ENCODE measurements at regions not wholly inside any gene's neighbourhood (a gene's known extent, or its start where the extent isn't known, plus 50 kb on each side); places are given as distances from the start of the nearest gene placed in this dataset.

- Mint-ChIP-seq H3K4me3 (no peak overlapping the region), H3K9me3 (peaks cover 11% of the 10 kb centered on the region), H3K36me3 (ENCODE audit: low read depth) (no peaks in the 10 kb centered on the region), H3K4me1 (no peaks in the 10 kb centered on the region), H3K27ac (no peak overlapping the region), H3K27me3 (no peaks in the 10 kb centered on the region)
- ATAC-seq (replicated peaks): no peak
Observed at GRCh38 chr3:154764856-154765640, 315.1 kb upstream of the MME start.

GRCh38 chr3:154762486-154762885 is 317.6 kb upstream of the MME start:
- H3K4me1 Mint-ChIP-seq: no peaks in the 10 kb centered on the region
- no peak for ATAC-seq (replicated peaks)
- H3K9me3 Mint-ChIP-seq: peaks cover 4% of the 10 kb centered on the region
- H3K27me3 Mint-ChIP-seq: no peaks in the 10 kb centered on the region
- H3K27ac Mint-ChIP-seq: no peak overlapping the region
- no peak overlapping the region for H3K4me3 Mint-ChIP-seq
- no peaks in the 10 kb centered on the region for H3K36me3 Mint-ChIP-seq (ENCODE audit: low read depth)

- H3K4me1 Mint-ChIP-seq: no peaks in the 10 kb centered on the region
- no peak for ATAC-seq (replicated peaks)
- H3K27ac Mint-ChIP-seq: no peak overlapping the region
- H3K4me3 Mint-ChIP-seq: no peak overlapping the region
- H3K9me3 Mint-ChIP-seq: peaks cover 4% of the 10 kb centered on the region
- H3K27me3 Mint-ChIP-seq: no peaks in the 10 kb centered on the region
- H3K36me3 Mint-ChIP-seq (ENCODE audit: low read depth): no peaks in the 10 kb centered on the region
Observed at GRCh38 chr3:154759966-154760365, 320.2 kb upstream of the MME start.

- H3K36me3 Mint-ChIP-seq (ENCODE audit: low read depth): no peaks in the 10 kb centered on the region
- H3K4me3 Mint-ChIP-seq: no peak overlapping the region
- H3K27me3 Mint-ChIP-seq: no peaks in the 10 kb centered on the region
- peaks cover 4% of the 10 kb centered on the region for H3K9me3 Mint-ChIP-seq
- H3K27ac Mint-ChIP-seq: no peak overlapping the region
- no peaks in the 10 kb centered on the region for H3K4me1 Mint-ChIP-seq
- no peak for ATAC-seq (replicated peaks)
Observed at GRCh38 chr3:154758109-154758868, 321.8 kb upstream of the MME start.

GRCh38 chr3:154753101-154753500 is 323.1 kb upstream of the GPR149 start:
- H3K27me3 Mint-ChIP-seq: no peaks in the 10 kb centered on the region
- ATAC-seq (replicated peaks): no peak
- no peak overlapping the region for H3K27ac Mint-ChIP-seq
- H3K4me3 Mint-ChIP-seq: no peak overlapping the region
- no peaks in the 10 kb centered on the region for H3K36me3 Mint-ChIP-seq (ENCODE audit: low read depth)
- peaks cover 11% of the 10 kb centered on the region for H3K9me3 Mint-ChIP-seq
- no peaks in the 10 kb centered on the region for H3K4me1 Mint-ChIP-seq

GRCh38 chr3:154749514-154749913 is 319.5 kb upstream of the GPR149 start:
- Mint-ChIP-seq H3K4me3 (no peak overlapping the region), H3K27me3 (no peaks in the 10 kb centered on the region), H3K27ac (no peak overlapping the region), H3K36me3 (ENCODE audit: low read depth) (no peaks in the 10 kb centered on the region), H3K4me1 (no peaks in the 10 kb centered on the region), H3K9me3 (peaks cover 6% of the 10 kb centered on the region)
- no peak for ATAC-seq (replicated peaks)

GRCh38 chr3:154745929-154746328 is 315.9 kb upstream of the GPR149 start:
- no peaks in the 10 kb centered on the region for H3K36me3 Mint-ChIP-seq (ENCODE audit: low read depth)
- H3K27me3 Mint-ChIP-seq: no peaks in the 10 kb centered on the region
- peaks cover 12% of the 10 kb centered on the region for H3K9me3 Mint-ChIP-seq
- no peaks in the 10 kb centered on the region for H3K4me1 Mint-ChIP-seq
- no peak overlapping the region for H3K4me3 Mint-ChIP-seq
- no peak for ATAC-seq (replicated peaks)
- no peak overlapping the region for H3K27ac Mint-ChIP-seq

GRCh38 chr3:154745122-154745521 is 315.1 kb upstream of the GPR149 start:
- no peaks in the 10 kb centered on the region for H3K4me1 Mint-ChIP-seq
- H3K4me3 Mint-ChIP-seq: no peak overlapping the region
- no peak for ATAC-seq (replicated peaks)
- H3K27me3 Mint-ChIP-seq: no peaks in the 10 kb centered on the region
- H3K9me3 Mint-ChIP-seq: peaks cover 13% of the 10 kb centered on the region
- H3K27ac Mint-ChIP-seq: no peak overlapping the region
- H3K36me3 Mint-ChIP-seq (ENCODE audit: low read depth): no peaks in the 10 kb centered on the region

- H3K9me3 Mint-ChIP-seq: peaks cover 13% of the 10 kb centered on the region
- H3K27ac Mint-ChIP-seq: no peak overlapping the region
- H3K4me1 Mint-ChIP-seq: no peaks in the 10 kb centered on the region
- no peak overlapping the region for H3K4me3 Mint-ChIP-seq
- no peak for ATAC-seq (replicated peaks)
- no peaks in the 10 kb centered on the region for H3K36me3 Mint-ChIP-seq (ENCODE audit: low read depth)
- H3K27me3 Mint-ChIP-seq: no peaks in the 10 kb centered on the region
Observed at GRCh38 chr3:154743418-154743817, 313.4 kb upstream of the GPR149 start.

GRCh38 chr3:154734468-154734867 is 304.5 kb upstream of the GPR149 start:
- H3K27ac Mint-ChIP-seq: no peak overlapping the region
- H3K27me3 Mint-ChIP-seq: no peaks in the 10 kb centered on the region
- H3K36me3 Mint-ChIP-seq (ENCODE audit: low read depth): no peaks in the 10 kb centered on the region
- H3K4me1 Mint-ChIP-seq: no peaks in the 10 kb centered on the region
- H3K4me3 Mint-ChIP-seq: no peak overlapping the region
- ATAC-seq (replicated peaks): no peak
- peaks cover 14% of the 10 kb centered on the region for H3K9me3 Mint-ChIP-seq

GRCh38 chr3:154730186-154730585 is 300.2 kb upstream of the GPR149 start:
- Mint-ChIP-seq H3K27me3 (no peaks in the 10 kb centered on the region), H3K4me3 (no peak overlapping the region), H3K36me3 (ENCODE audit: low read depth) (no peaks in the 10 kb centered on the region), H3K27ac (no peak overlapping the region), H3K9me3 (peaks cover 14% of the 10 kb centered on the region), H3K4me1 (no peaks in the 10 kb centered on the region)
- no peak for ATAC-seq (replicated peaks)

- no peaks in the 10 kb centered on the region for H3K4me1 Mint-ChIP-seq
- ATAC-seq (replicated peaks): no peak
- H3K9me3 Mint-ChIP-seq: peaks cover 14% of the 10 kb centered on the region
- H3K4me3 Mint-ChIP-seq: no peak overlapping the region
- no peaks in the 10 kb centered on the region for H3K27me3 Mint-ChIP-seq
- H3K36me3 Mint-ChIP-seq (ENCODE audit: low read depth): no peaks in the 10 kb centered on the region
- H3K27ac Mint-ChIP-seq: no peak overlapping the region
Observed at GRCh38 chr3:154729741-154730140, 299.8 kb upstream of the GPR149 start.

GRCh38 chr3:154728285-154728684 is 298.3 kb upstream of the GPR149 start:
- no peaks in the 10 kb centered on the region for H3K36me3 Mint-ChIP-seq (ENCODE audit: low read depth)
- no peaks in the 10 kb centered on the region for H3K27me3 Mint-ChIP-seq
- ATAC-seq (replicated peaks): no peak
- H3K4me3 Mint-ChIP-seq: no peak overlapping the region
- H3K27ac Mint-ChIP-seq: no peak overlapping the region
- peaks cover 14% of the 10 kb centered on the region for H3K9me3 Mint-ChIP-seq
- no peaks in the 10 kb centered on the region for H3K4me1 Mint-ChIP-seq

GRCh38 chr3:154720921-154721320 is 290.9 kb upstream of the GPR149 start:
- Mint-ChIP-seq H3K4me1 (no peaks in the 10 kb centered on the region), H3K36me3 (ENCODE audit: low read depth) (no peaks in the 10 kb centered on the region), H3K27me3 (no peaks in the 10 kb centered on the region), H3K4me3 (no peak overlapping the region), H3K9me3 (peaks cover 11% of the 10 kb centered on the region), H3K27ac (no peak overlapping the region)
- ATAC-seq (replicated peaks): no peak

GRCh38 chr3:154718053-154718452 is 288.1 kb upstream of the GPR149 start:
- Mint-ChIP-seq H3K36me3 (ENCODE audit: low read depth) (no peaks in the 10 kb centered on the region), H3K27ac (no peak overlapping the region), H3K4me1 (no peaks in the 10 kb centered on the region), H3K4me3 (no peak overlapping the region), H3K27me3 (no peaks in the 10 kb centered on the region), H3K9me3 (peaks cover 11% of the 10 kb centered on the region)
- ATAC-seq (replicated peaks): no peak

Measured in activated T-helper 17 cell treated with anti-CD3 and anti-CD28 coated beads, Interleukin-2, amount 50 U/mL, for 72 hours (primary cell).